ENCODE measurements at regions not wholly inside any gene's neighbourhood (a gene's known extent, or its start where the extent isn't known, plus 50 kb on each side); places are given as distances from the start of the nearest gene placed in this dataset.

GRCh38 chr4:121277194-121278105, 103.4 kb downstream of the QRFPR start:
- H3K4me2 ChIP-seq (ENCODE audit: insufficient read depth, low read length) = no peak overlapping the region
- intact Hi-C loops (cut with micrococcal nuclease) (no loop called here), dilution Hi-C loops (cut with MboI; ENCODE audit: extremely low pct_ligation_motif_present, low sequenced_read_pairs) (no loop called here)
- CTCF ChIA-PET = interaction anchor here (1.5 kb wide), 1 partner anchor 85 kb away, joined by 4 read pairs; no protein-coding TSS in a partner anchor
- no peak overlapping the region for H3K27ac ChIP-seq (ENCODE audit: insufficient read depth, low read depth, low read length)
- no peak for FAIRE-seq
- H4K20me1 ChIP-seq (replicated peaks; ENCODE audit: control insufficient read depth, extremely low read depth, insufficient read depth, low read length) = no peaks in the 10 kb centered on the region
- no peaks in the 10 kb centered on the region for H3K4me1 ChIP-seq (ENCODE audit: control insufficient read depth, extremely low read depth, insufficient read depth, low read length)
- H3K27me3 ChIP-seq (ENCODE audit: control insufficient read depth in 2 of 2, insufficient read depth in 2 of 2, low read length in 2 of 2) = no peaks in the 10 kb centered on the region
- no peaks in the 10 kb centered on the region for H3K9me3 ChIP-seq (replicated peaks; ENCODE audit: control insufficient read depth, insufficient read depth, low read length)
- BruUV-seq (replicated peaks) = no TSS peak
- no peaks in the 10 kb centered on the region for H3K9me1 ChIP-seq (replicated peaks; ENCODE audit: control insufficient read depth, extremely low read depth, insufficient read depth, low read length)
- no peak overlapping the region for H2AFZ ChIP-seq (ENCODE audit: low read depth, low read length)
- H3K79me2 ChIP-seq (ENCODE audit: control insufficient read depth, insufficient read depth, low read length) = no peaks in the 10 kb centered on the region
- no peaks in the 10 kb centered on the region for H3K36me3 ChIP-seq (ENCODE audit: control insufficient read depth in 2 of 2, extremely low read depth in 1 of 2, insufficient read depth in 2 of 2, low read length in 2 of 2)
- no peak overlapping the region for H3K9ac ChIP-seq (replicated peaks; ENCODE audit: extremely low read depth, insufficient read depth, low read length)
- no peak for DNase-seq (ENCODE audit: low read depth, low spot score)
- TF ChIP-seq POLR2AphosphoS5 (IDR thresholded peaks at IDR 0.05; ENCODE audit: insufficient read depth, low read depth, low read length) (no peak), CTCF (IDR thresholded peaks at IDR 0.05; ENCODE audit: extremely low read depth in 1 of 2, insufficient read depth in 1 of 2, low read depth in 1 of 2, low read length in 2 of 2) (peak in 1 of 2 donors; percentile 12)
- H3K4me3 ChIP-seq (replicated peaks in 1 of 3; ENCODE audit: insufficient read depth in 1 of 3, low read depth in 1 of 3, low read length in 3 of 3) = no peak overlapping the region
- POLR2A ChIA-PET = no interaction called here

GRCh38 chr4:121273191-121273590, 107.6 kb downstream of the QRFPR start:
- POLR2A ChIA-PET = no interaction called here
- Histone ChIP-seq H3K79me2 (ENCODE audit: control insufficient read depth, insufficient read depth, low read length) (no peaks in the 10 kb centered on the region), H3K27ac (ENCODE audit: insufficient read depth, low read depth, low read length) (no peak overlapping the region), H3K36me3 (ENCODE audit: control insufficient read depth in 2 of 2, extremely low read depth in 1 of 2, insufficient read depth in 2 of 2, low read length in 2 of 2) (no peaks in the 10 kb centered on the region), H2AFZ (ENCODE audit: low read depth, low read length) (no peak overlapping the region), H3K9me1 (replicated peaks; ENCODE audit: control insufficient read depth, extremely low read depth, insufficient read depth, low read length) (no peaks in the 10 kb centered on the region), H3K9ac (replicated peaks; ENCODE audit: extremely low read depth, insufficient read depth, low read length) (no peak overlapping the region), H3K27me3 (ENCODE audit: control insufficient read depth in 2 of 2, insufficient read depth in 2 of 2, low read length in 2 of 2) (no peaks in the 10 kb centered on the region), H4K20me1 (replicated peaks; ENCODE audit: control insufficient read depth, extremely low read depth, insufficient read depth, low read length) (no peaks in the 10 kb centered on the region), H3K4me1 (ENCODE audit: control insufficient read depth, extremely low read depth, insufficient read depth, low read length) (no peaks in the 10 kb centered on the region), H3K4me2 (ENCODE audit: insufficient read depth, low read length) (no peak overlapping the region), H3K9me3 (replicated peaks; ENCODE audit: control insufficient read depth, insufficient read depth, low read length) (no peaks in the 10 kb centered on the region), H3K4me3 (replicated peaks in 1 of 3; ENCODE audit: insufficient read depth in 1 of 3, low read depth in 1 of 3, low read length in 3 of 3) (no peak overlapping the region)
- dilution Hi-C loops (cut with MboI; ENCODE audit: extremely low pct_ligation_motif_present, low sequenced_read_pairs) = no loop called here
- FAIRE-seq (no peak), DNase-seq (ENCODE audit: low read depth, low spot score) (no peak)
- TF ChIP-seq GATA2 (IDR thresholded peaks at IDR 0.05; ENCODE audit: insufficient read depth, insufficient read length, low read depth, low read length) = no peak
- no peak for TF ChIP-seq POLR2A (IDR thresholded peaks at IDR 0.05; ENCODE audit: low read depth, low read length)
- TF ChIP-seq POLR2AphosphoS5 (IDR thresholded peaks at IDR 0.05; ENCODE audit: insufficient read depth, low read depth, low read length) = no peak
- no peak for TF ChIP-seq EZH2 (IDR thresholded peaks at IDR 0.05; ENCODE audit: borderline replicate concordance, low read depth, low read length, severe bottlenecking)
- no peak for TF ChIP-seq CTCF (IDR thresholded peaks at IDR 0.05; ENCODE audit: extremely low read depth in 1 of 2, insufficient read depth in 1 of 2, low read depth in 1 of 2, low read length in 2 of 2)
- TF ChIP-seq FOS (IDR thresholded peaks at IDR 0.05; ENCODE audit: borderline replicate concordance, insufficient read depth, low read length) = no peak
- TF ChIP-seq MAX (IDR thresholded peaks at IDR 0.05; ENCODE audit: insufficient read depth, insufficient read length) = no peak
- TF ChIP-seq MYC (IDR thresholded peaks at IDR 0.05; ENCODE audit: low read depth, low read length) = no peak
- TF ChIP-seq JUN (IDR thresholded peaks at IDR 0.05; ENCODE audit: borderline replicate concordance, insufficient read depth, insufficient read length, low read depth) = no peak
- BruUV-seq (replicated peaks) = no TSS peak
- intact Hi-C loops (cut with micrococcal nuclease) = no loop called here
- CTCF ChIA-PET = interaction anchor here (0.7 to 2.5 kb wide), 3 partner anchors 14 to 81 kb away, joined by 3 to 10 read pairs (median 3); no protein-coding TSS in a partner anchor

All from endothelial cell of umbilical vein (primary cell).